Activated naive CD8-positive, alpha-beta T cell treated with anti-CD3 and anti-CD28 coated beads, Interleukin-2, amount 10 ng/mL, durations not matched to agents 7 days and 5 days (primary cell): ENCODE measurements at regions not wholly inside any gene's neighbourhood (a gene's known extent, or its start where the extent isn't known, plus 50 kb on each side); places are given as distances from the start of the nearest gene placed in this dataset.
"Not testable (repeated sequence)": the region's sequence is repeated elsewhere in the genome, so short reads cannot be mapped to it uniquely, and the experiment has no call there.

ENCODE experiments used
- ATAC-seq: fragments of 150-1000 bp; cut with Tn5 transposase; one replicate; pipeline ENCODE4 v1.10.0; 2021; ENCODE audit warnings: low read depth, moderate library complexity
- POLR2A ChIA-PET: fragments of 350-600 bp; sonication (Branson Sonifier 250); formaldehyde crosslinking; loops from one replicate; lab custom pipeline; 2021; ENCODE audit warnings: antibody characterized with exemption; lab: Charles Lee
- DNase-seq: peaks from one replicate; pipeline ENCODE4 v3.0.0; 2021
- H3K27ac Mint-ChIP-seq: one replicate; pipeline ENCODE4 v1.8.0; 2022; ENCODE audit warnings: mild to moderate bottlenecking, mixed read lengths
- H3K27me3 Mint-ChIP-seq: one replicate; pipeline ENCODE4 v1.8.0; 2022; ENCODE audit warnings: mild to moderate bottlenecking, moderate library complexity, mixed read lengths
- H3K36me3 Mint-ChIP-seq: one replicate; pipeline ENCODE4 v1.8.0; 2021; ENCODE audit warnings: mild to moderate bottlenecking, mixed read lengths
- H3K4me1 Mint-ChIP-seq: one replicate; pipeline ENCODE4 v1.8.0; 2021; ENCODE audit warnings: mixed read lengths
- H3K4me3 Mint-ChIP-seq: one replicate; pipeline ENCODE4 v1.8.0; 2022; ENCODE audit warnings: mild to moderate bottlenecking, moderate library complexity, mixed read lengths
- H3K9me3 Mint-ChIP-seq: one replicate; pipeline ENCODE4 v1.8.0; 2021; ENCODE audit warnings: mixed read lengths

GRCh38 chrX:150269605-150270254, 93.4 kb upstream of the MAMLD1 start:
- Mint-ChIP-seq H3K4me3 (no peak overlapping the region), H3K27me3 (peaks cover 5% of the 10 kb centered on the region), H3K4me1 (no peaks in the 10 kb centered on the region), H3K36me3 (no peaks in the 10 kb centered on the region), H3K27ac (no peak overlapping the region), H3K9me3 (no peaks in the 10 kb centered on the region)
- DNase-seq (no peak), ATAC-seq (no peak)
- POLR2A ChIA-PET: no interaction called here

DNA sequence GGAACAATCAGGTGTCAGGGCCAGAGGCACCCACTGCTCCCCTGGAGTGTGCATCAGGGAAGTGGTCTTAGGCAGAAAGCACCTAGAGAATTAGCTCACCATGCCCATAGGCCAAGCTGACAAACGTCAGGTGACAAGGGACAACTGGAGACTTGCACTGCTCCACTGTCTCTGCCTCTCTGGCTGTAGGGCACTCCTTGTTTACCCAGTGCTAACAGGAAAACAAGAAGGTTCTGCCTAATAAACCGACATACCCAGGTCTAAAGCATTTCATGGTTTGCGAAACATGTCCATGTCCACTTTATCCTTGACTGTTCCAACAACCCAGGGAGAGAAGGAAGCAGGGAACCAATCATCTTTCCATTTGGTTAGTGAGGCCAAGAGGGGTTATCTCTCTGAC, 92.5 kb upstream of the MAMLD1 start:
- Mint-ChIP-seq H3K36me3 (no peaks in the 10 kb centered on the region), H3K27ac (no peak overlapping the region), H3K4me1 (no peaks in the 10 kb centered on the region), H3K27me3 (peaks cover 5% of the 10 kb centered on the region), H3K9me3 (no peaks in the 10 kb centered on the region), H3K4me3 (no peak overlapping the region)
- ATAC-seq (no peak), DNase-seq (no peak)
- POLR2A ChIA-PET: no interaction called here

GRCh38 chrX:150273575-150274294, 89.4 kb upstream of the MAMLD1 start:
- H3K27me3 Mint-ChIP-seq, H3K36me3 Mint-ChIP-seq, H3K9me3 Mint-ChIP-seq, POLR2A ChIA-PET, H3K27ac Mint-ChIP-seq, ATAC-seq, DNase-seq, H3K4me3 Mint-ChIP-seq, H3K4me1 Mint-ChIP-seq: not testable (repeated sequence)

DNA sequence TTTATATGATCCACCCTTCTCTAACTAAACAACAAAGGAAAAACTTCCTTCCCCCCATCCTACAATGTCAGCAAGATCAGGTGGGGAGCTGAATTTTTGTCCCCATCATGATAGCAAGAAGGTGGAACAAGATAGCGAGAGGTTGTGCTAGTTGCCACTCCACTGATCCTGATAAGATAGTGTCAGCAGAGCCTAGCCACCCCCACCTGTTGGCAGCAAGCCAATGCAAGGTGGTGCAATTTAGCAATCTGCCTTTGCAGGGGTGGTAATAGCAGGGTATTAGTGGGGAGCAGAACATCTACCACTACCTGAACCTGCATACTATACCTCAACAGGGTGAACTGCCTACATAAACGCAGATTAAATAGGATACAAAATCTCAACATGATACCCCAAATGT, 80.2 kb upstream of the MAMLD1 start:
- DNase-seq: no peak
- no peak for ATAC-seq
- no peaks in the 10 kb centered on the region for H3K9me3 Mint-ChIP-seq
- peaks cover 3% of the 10 kb centered on the region for H3K27me3 Mint-ChIP-seq
- no peaks in the 10 kb centered on the region for H3K36me3 Mint-ChIP-seq
- no peaks in the 10 kb centered on the region for H3K4me1 Mint-ChIP-seq
- POLR2A ChIA-PET: no interaction called here
- no peak overlapping the region for H3K4me3 Mint-ChIP-seq
- H3K27ac Mint-ChIP-seq: no peak overlapping the region

- Mint-ChIP-seq H3K9me3 (no peaks in the 10 kb centered on the region), H3K27ac (no peak overlapping the region), H3K4me3 (no peak overlapping the region), H3K4me1 (no peaks in the 10 kb centered on the region), H3K27me3 (no peaks in the 10 kb centered on the region), H3K36me3 (no peaks in the 10 kb centered on the region)
- no peak for DNase-seq
- no peak for ATAC-seq
- POLR2A ChIA-PET: no interaction called here
Observed at GRCh38 chrX:150291014-150291413, 72.1 kb upstream of the MAMLD1 start.

- H3K27ac Mint-ChIP-seq: no peak overlapping the region
- no peaks in the 10 kb centered on the region for H3K9me3 Mint-ChIP-seq
- no peaks in the 10 kb centered on the region for H3K27me3 Mint-ChIP-seq
- DNase-seq: no peak
- no peak for ATAC-seq
- POLR2A ChIA-PET: no interaction called here
- no peak overlapping the region for H3K4me3 Mint-ChIP-seq
- no peaks in the 10 kb centered on the region for H3K36me3 Mint-ChIP-seq
- H3K4me1 Mint-ChIP-seq: no peaks in the 10 kb centered on the region
Observed at GRCh38 chrX:150293311-150294013, 69.7 kb upstream of the MAMLD1 start.

GRCh38 chrX:150298841-150299551, 64.1 kb upstream of the MAMLD1 start:
- Mint-ChIP-seq H3K36me3 (no peaks in the 10 kb centered on the region), H3K27ac (no peak overlapping the region), H3K27me3 (no peaks in the 10 kb centered on the region), H3K4me1 (no peaks in the 10 kb centered on the region), H3K4me3 (no peak overlapping the region), H3K9me3 (no peaks in the 10 kb centered on the region)
- ATAC-seq: no peak
- POLR2A ChIA-PET: no interaction called here
- DNase-seq: no peak

- no peak overlapping the region for H3K27ac Mint-ChIP-seq
- H3K4me1 Mint-ChIP-seq: no peaks in the 10 kb centered on the region
- no peak for DNase-seq
- H3K9me3 Mint-ChIP-seq: no peaks in the 10 kb centered on the region
- no peak for ATAC-seq
- POLR2A ChIA-PET: no interaction called here
- H3K4me3 Mint-ChIP-seq: no peak overlapping the region
- H3K36me3 Mint-ChIP-seq: no peaks in the 10 kb centered on the region
- H3K27me3 Mint-ChIP-seq: no peaks in the 10 kb centered on the region
Observed at GRCh38 chrX:150299579-150299978, 63.5 kb upstream of the MAMLD1 start.

- Mint-ChIP-seq H3K4me3 (no peak overlapping the region), H3K27me3 (no peaks in the 10 kb centered on the region), H3K9me3 (no peaks in the 10 kb centered on the region), H3K4me1 (no peaks in the 10 kb centered on the region), H3K36me3 (no peaks in the 10 kb centered on the region), H3K27ac (no peak overlapping the region)
- DNase-seq (no peak), ATAC-seq (no peak)
- POLR2A ChIA-PET: no interaction called here
Observed at GRCh38 chrX:150303386-150304097, 59.6 kb upstream of the MAMLD1 start.

- DNase-seq (no peak), ATAC-seq (no peak)
- Mint-ChIP-seq H3K4me3 (no peak overlapping the region), H3K27me3 (no peaks in the 10 kb centered on the region), H3K36me3 (no peaks in the 10 kb centered on the region), H3K27ac (no peak overlapping the region), H3K9me3 (no peaks in the 10 kb centered on the region), H3K4me1 (peaks cover 6% of the 10 kb centered on the region)
- POLR2A ChIA-PET: no interaction called here
Observed at GRCh38 chrX:150306002-150306401, 57.1 kb upstream of the MAMLD1 start.

DNA sequence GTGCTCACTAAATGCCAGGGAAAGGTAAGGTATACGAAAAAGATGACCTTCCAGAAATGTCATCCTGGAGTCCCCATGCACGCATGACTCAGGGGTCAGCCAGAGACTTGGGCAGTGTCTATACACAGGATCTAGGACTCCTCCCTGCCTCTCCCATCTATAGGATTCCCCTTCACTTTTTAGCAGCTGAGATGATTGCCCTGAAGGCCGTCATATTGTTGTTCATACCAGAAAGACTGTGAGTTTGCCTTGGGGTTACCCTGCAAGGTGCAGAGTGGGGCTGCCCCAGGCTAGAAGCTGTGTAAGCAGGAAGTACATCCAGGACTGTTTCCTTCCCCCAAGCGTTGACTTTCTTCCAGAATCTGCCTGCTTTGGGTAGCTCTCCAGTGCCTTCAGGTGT, 55.1 kb upstream of the MAMLD1 start:
- H3K9me3 Mint-ChIP-seq: no peaks in the 10 kb centered on the region
- H3K4me1 Mint-ChIP-seq: peaks cover 6% of the 10 kb centered on the region
- ATAC-seq (no peak), DNase-seq (no peak)
- no peaks in the 10 kb centered on the region for H3K27me3 Mint-ChIP-seq
- no peaks in the 10 kb centered on the region for H3K36me3 Mint-ChIP-seq
- POLR2A ChIA-PET: no interaction called here
- H3K27ac Mint-ChIP-seq: no peak overlapping the region
- H3K4me3 Mint-ChIP-seq: no peak overlapping the region

GRCh38 chrX:150308532-150309157, 54.5 kb upstream of the MAMLD1 start:
- Mint-ChIP-seq H3K36me3 (no peaks in the 10 kb centered on the region), H3K4me3 (no peak overlapping the region), H3K27me3 (no peaks in the 10 kb centered on the region), H3K9me3 (no peaks in the 10 kb centered on the region), H3K4me1 (peaks cover 6% of the 10 kb centered on the region), H3K27ac (no peak overlapping the region)
- ATAC-seq (no peak), DNase-seq (no peak)
- POLR2A ChIA-PET: no interaction called here

GRCh38 chrX:150310417-150310816, 52.7 kb upstream of the MAMLD1 start:
- POLR2A ChIA-PET: no interaction called here

More at GRCh38 chrX:150310417-150310816, 52.7 kb upstream of the MAMLD1 start:
- no peaks in the 10 kb centered on the region for H3K9me3 Mint-ChIP-seq
- no peaks in the 10 kb centered on the region for H3K36me3 Mint-ChIP-seq
- ATAC-seq (no peak), DNase-seq (no peak)
- H3K27ac Mint-ChIP-seq: no peak overlapping the region
- H3K4me1 Mint-ChIP-seq: peaks cover 6% of the 10 kb centered on the region
- H3K4me3 Mint-ChIP-seq: no peak overlapping the region
- H3K27me3 Mint-ChIP-seq: no peaks in the 10 kb centered on the region
